Heart left ventricle (tissue), 16 donors: ENCODE measurements at regions not wholly inside any gene's neighbourhood (a gene's known extent, or its start where the extent isn't known, plus 50 kb on each side); places are given as distances from the start of the nearest gene placed in this dataset.

Experiments
- ATAC-seq, 4 donors: fragments of 200-7000 bp; cut with Tn5 transposase; one replicate each; pipeline ENCODE4 v1.9.1; 2020 to 2022; ENCODE audit warnings: moderate library complexity in 4 of 4, mild to moderate bottlenecking in 3 of 4, moderate number of reproducible peaks in 1 of 4
- DNase-seq, 5 donors: peaks; one replicate each; pipeline ENCODE4 v3.0.0-alpha.2; 2020
- H3K27ac ChIP-seq, 12 donors: fragments of 200-600 bp; sonication (generic) in 4 of 12; one replicate each; pipeline versions ENCODE4 v1.5.0 to v1.8.0; 2016 to 2022; ENCODE audit warnings: mild to moderate bottlenecking in 2 of 12
- H3K27me3 ChIP-seq, 9 donors: fragments of 200-600 bp; sonication (generic) in 2 of 9; one replicate each; pipeline versions ENCODE4 v1.5.1 to v1.8.0; 2016 to 2022; ENCODE audit warnings: mild to moderate bottlenecking in 3 of 9
- H3K36me3 ChIP-seq, 9 donors: fragments of 200-600 bp; sonication (generic) in 2 of 9; one replicate each; pipeline versions ENCODE4 v1.5.0 to v1.8.0; 2018 to 2022; ENCODE audit warnings: mild to moderate bottlenecking in 2 of 9
- H3K4me1 ChIP-seq, 12 donors: fragments of 200-600 bp; sonication (generic) in 4 of 12; one replicate each; pipeline versions ENCODE4 v1.5.0 to v1.8.0; 2016 to 2022; ENCODE audit warnings: mild to moderate bottlenecking in 3 of 12
- H3K4me3 ChIP-seq, 12 donors: fragments of 200-600 bp; sonication (generic) in 4 of 12; one replicate each; pipeline versions ENCODE4 v1.5.0 to v1.8.0; 2017 to 2022; ENCODE audit warnings: mild to moderate bottlenecking in 9 of 12, moderate library complexity in 4 of 12
- H3K9me3 ChIP-seq, 12 donors: fragments of 200-600 bp; sonication (generic) in 4 of 12; one replicate each; pipeline versions ENCODE4 v1.5.0 to v1.8.0; 2016 to 2022; ENCODE audit warnings: mild to moderate bottlenecking in 1 of 12
- POLR2A ChIP-seq, 2 donors: fragments of 450-650 bp; IDR thresholded peaks; one replicate each; pipeline ENCODE4 v1.6.1; 2017; ENCODE audit warnings: antibody characterized with exemption in 2 of 2, mild to moderate bottlenecking in 2 of 2, moderate library complexity in 2 of 2
- WGBS, 4 donors: extraction: QIAGEN DNeasy Blood & Tissue Kit in 2 of 4; methylation state at CpG; one replicate each; pipeline versions ENCODE4 v1.1.5 to v1.1.7; 2013 to 2018; 5-methylcytosine and 5-hydroxymethylcytosine counted together
- intact Hi-C, 10 donors: fragments of 100-400 bp; cut with DNase I; formaldehyde crosslinking; loops; one replicate each; pipeline versions ENCODE4 v1.11.1 to v1.14.2; 2022
- TF ChIP-seq, protein P1 (sequence below), 12 donors: fragments of 200-600 bp; sonication (generic) in 4 of 12; IDR thresholded peaks; one replicate each; pipeline versions ENCODE4 v1.5.0 to v1.8.0; 2018 to 2022; ENCODE audit warnings: antibody characterized with exemption in 12 of 12, mild to moderate bottlenecking in 5 of 12
- donor health status: ischemic (EF 13 %, LVEDD 7.1; RV severe dilation, severe dysfunction).
- donor health status: healthy with polysubstance abuse.
- donor health status: DM: no; HTN: yes; CAD: no.
- donor health status: DM: no; HTN: no; CAD: no.
- donor health status: ischemic (EF 25% LVEDD 6.9; RV normal size, moderate dysfunction).
- donor health status: ischemic (EF 25% LVEDD 5.7; RV mildly dilated, moderate dysfunction).
- donor health status: healthy.
- donor health status: DM: yes; HTN: yes; CAD: no.
- donor health status: ischemic (EF 35%, LVEDD 5.7; RV mildly dilated, moderate dysfunction).
- donor health status: nonischemic (EF 11% LVEDD 7.7; RV severe dilation, severe dysfunction).
- donor health status: DM: yes; HTN: yes; CAD: no.
- donor health status: PGD.
- donor health status: ischemic (EF 29% LVEDD 5.4; RV normal size, mild dysfunction).
- donor health status: nonischemic (EF 23%, LVEDD 6.1; RV moderate dilation, normal function).

GRCh38 chr9:26662476-26662875, 230.1 kb downstream of the CAAP1 start:
- H3K27ac ChIP-seq, result no peak overlapping the region
- DNase-seq (no peak), ATAC-seq (no peak)
- H3K4me3 ChIP-seq, result no peak overlapping the region
- peaks cover 0 to 4% (median 0%) of the 10 kb centered on the region in 9 donors for H3K27me3 ChIP-seq
- TF ChIP-seq POLR2A (IDR thresholded peaks at IDR 0.05), result no peak
- TF ChIP-seq, protein P1, sequence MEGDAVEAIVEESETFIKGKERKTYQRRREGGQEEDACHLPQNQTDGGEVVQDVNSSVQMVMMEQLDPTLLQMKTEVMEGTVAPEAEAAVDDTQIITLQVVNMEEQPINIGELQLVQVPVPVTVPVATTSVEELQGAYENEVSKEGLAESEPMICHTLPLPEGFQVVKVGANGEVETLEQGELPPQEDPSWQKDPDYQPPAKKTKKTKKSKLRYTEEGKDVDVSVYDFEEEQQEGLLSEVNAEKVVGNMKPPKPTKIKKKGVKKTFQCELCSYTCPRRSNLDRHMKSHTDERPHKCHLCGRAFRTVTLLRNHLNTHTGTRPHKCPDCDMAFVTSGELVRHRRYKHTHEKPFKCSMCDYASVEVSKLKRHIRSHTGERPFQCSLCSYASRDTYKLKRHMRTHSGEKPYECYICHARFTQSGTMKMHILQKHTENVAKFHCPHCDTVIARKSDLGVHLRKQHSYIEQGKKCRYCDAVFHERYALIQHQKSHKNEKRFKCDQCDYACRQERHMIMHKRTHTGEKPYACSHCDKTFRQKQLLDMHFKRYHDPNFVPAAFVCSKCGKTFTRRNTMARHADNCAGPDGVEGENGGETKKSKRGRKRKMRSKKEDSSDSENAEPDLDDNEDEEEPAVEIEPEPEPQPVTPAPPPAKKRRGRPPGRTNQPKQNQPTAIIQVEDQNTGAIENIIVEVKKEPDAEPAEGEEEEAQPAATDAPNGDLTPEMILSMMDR (IDR thresholded peaks at IDR 0.05), result no peak
- H3K36me3 ChIP-seq, result no peaks in the 10 kb centered on the region
- WGBS, 4 donors, result 57 to 67% (median 58%) methylated on average over 1 of the region's 1 CpG
- intact Hi-C loops, result no loop called here
- no peaks in the 10 kb centered on the region for H3K4me1 ChIP-seq
- H3K9me3 ChIP-seq, result no peaks in the 10 kb centered on the region

DNA sequence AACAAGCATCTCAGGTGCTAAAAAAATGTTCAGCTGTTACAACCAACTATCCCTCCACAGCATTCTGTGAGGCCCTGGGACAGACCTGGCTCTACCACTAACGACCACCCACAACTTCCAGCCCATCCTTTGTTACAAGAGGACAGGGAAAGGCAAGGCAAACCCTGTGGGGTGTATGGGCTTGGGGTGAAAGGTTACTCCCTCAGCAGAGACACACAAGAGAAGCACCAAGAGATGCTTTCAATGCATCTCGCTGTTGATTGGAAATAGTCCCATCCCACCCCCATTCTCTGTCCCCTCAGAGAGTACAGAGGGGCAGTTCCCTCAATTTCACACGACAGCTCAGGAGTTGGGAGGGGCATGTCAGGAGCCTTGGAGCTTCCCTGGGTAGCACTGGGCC, 234.1 kb downstream of the CAAP1 start:
- Histone ChIP-seq H3K9me3 (no peaks in the 10 kb centered on the region), H3K4me3 (no peak overlapping the region), H3K4me1 (no peaks in the 10 kb centered on the region), H3K36me3 (no peaks in the 10 kb centered on the region), H3K27ac (no peak overlapping the region), H3K27me3 (peaks cover 0 to 7% (median 0%) of the 10 kb centered on the region in 9 donors)
- intact Hi-C loops, result no loop called here
- no peak for DNase-seq
- 52 to 65% (median 58%) methylated on average over 3 of the region's 3 CpGs for WGBS, 4 donors
- ATAC-seq, result no peak
- TF ChIP-seq POLR2A (IDR thresholded peaks at IDR 0.05), result no peak
- TF ChIP-seq, protein P1 (IDR thresholded peaks at IDR 0.05), result no peak

- Histone ChIP-seq H3K36me3 (no peaks in the 10 kb centered on the region), H3K9me3 (no peaks in the 10 kb centered on the region), H3K27ac (no peak overlapping the region), H3K4me1 (no peaks in the 10 kb centered on the region), H3K4me3 (no peak overlapping the region), H3K27me3 (peaks cover 0 to 10% (median 0%) of the 10 kb centered on the region in 9 donors)
- DNase-seq (no peak), ATAC-seq (no peak)
- TF ChIP-seq, protein P1 (IDR thresholded peaks at IDR 0.05), result no peak
- no peak for TF ChIP-seq POLR2A (IDR thresholded peaks at IDR 0.05)
- intact Hi-C loops, result no loop called here
- 53 to 73% (median 64%) methylated on average over 2 of the region's 2 CpGs for WGBS, 4 donors
These were observed 234.6 kb downstream of the CAAP1 start for GRCh38 chr9:26657958-26658357.

DNA sequence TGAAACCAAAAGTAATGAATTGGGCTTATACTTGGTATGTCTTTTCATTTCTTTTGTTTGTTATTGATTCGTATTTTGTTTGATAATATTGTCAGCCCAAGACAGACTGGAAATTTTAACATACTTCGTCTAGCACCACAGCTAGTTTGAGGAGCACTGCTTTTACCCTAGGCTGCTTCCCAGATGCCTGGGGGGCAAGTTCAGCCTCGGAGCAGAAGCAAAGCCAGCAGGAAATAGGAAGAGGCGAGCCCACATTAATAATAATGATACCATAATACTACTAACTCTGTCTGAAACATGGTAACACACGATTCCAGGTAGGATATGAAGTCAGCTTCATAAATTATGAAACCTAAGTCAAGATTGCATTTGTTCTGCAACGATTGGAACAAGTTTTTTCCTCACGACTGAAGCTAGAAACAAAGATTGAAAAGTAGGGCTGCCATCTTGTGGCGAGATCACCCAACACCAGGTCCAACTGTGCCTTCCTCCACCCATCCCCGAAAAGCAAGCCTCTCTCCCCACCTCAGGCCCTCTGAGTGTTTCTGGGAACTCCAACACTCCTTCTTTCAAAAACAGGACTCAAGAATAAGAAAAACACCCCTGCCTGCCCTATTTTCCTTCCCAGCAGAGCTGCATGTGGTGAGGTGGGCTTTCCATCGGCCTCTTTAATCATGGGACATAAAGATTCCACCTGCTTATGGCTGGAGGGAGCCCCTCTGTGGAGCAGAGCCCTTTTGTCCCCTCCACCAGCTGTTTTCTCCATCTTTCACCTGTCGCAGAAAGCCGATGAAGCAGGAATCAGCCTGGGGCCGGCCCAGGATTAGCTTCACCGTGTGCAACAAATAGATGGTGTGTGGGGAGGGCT, 236.4 kb downstream of the CAAP1 start:
- Histone ChIP-seq H3K4me3 (no peak overlapping the region), H3K4me1 (no peaks in the 10 kb centered on the region), H3K9me3 (no peaks in the 10 kb centered on the region), H3K27me3 (peaks cover 0 to 10% (median 0%) of the 10 kb centered on the region in 9 donors), H3K27ac (no peak overlapping the region), H3K36me3 (no peaks in the 10 kb centered on the region)
- DNase-seq (no peak), ATAC-seq (no peak)
- intact Hi-C loops, result no loop called here
- no peak for TF ChIP-seq POLR2A (IDR thresholded peaks at IDR 0.05)
- TF ChIP-seq, protein P1 (IDR thresholded peaks at IDR 0.05), result peak in 4 of 12 donors; percentile 6 to 24 (median 17)
- 47 to 56% (median 52%) methylated on average over 14 of the region's 14 CpGs for WGBS, 4 donors
